Endothelial cell of umbilical vein (primary cell): ENCODE measurements at regions not wholly inside any gene's neighbourhood (a gene's known extent, or its start where the extent isn't known, plus 50 kb on each side); places are given as distances from the start of the nearest gene placed in this dataset.

Source experiments
- EZH2 ChIP-seq: IDR thresholded peaks from 2 replicates; pipeline ENCODE4 v1.6.1; 2012; ENCODE audit warnings: borderline replicate concordance, low read depth, mild to moderate bottlenecking, moderate library complexity, low read length, inconsistent platforms; ENCODE audit not compliant: severe bottlenecking
- FOS ChIP-seq: IDR thresholded peaks from 2 replicates; pipeline ENCODE4 v1.6.1; 2011; ENCODE audit warnings: mild to moderate bottlenecking, low read length, moderate library complexity, borderline replicate concordance; ENCODE audit not compliant: insufficient read depth
- GATA2 ChIP-seq: IDR thresholded peaks from 2 replicates; pipeline ENCODE4 v1.7.0; 2011; ENCODE audit warnings: low read depth, mild to moderate bottlenecking, moderate library complexity, mixed read lengths, low read length; ENCODE audit not compliant: insufficient read length, insufficient read depth
- JUN ChIP-seq: IDR thresholded peaks from 2 replicates; pipeline ENCODE4 v1.6.1; 2011; ENCODE audit warnings: borderline replicate concordance, low read depth; ENCODE audit not compliant: insufficient read length, insufficient read depth
- MYC ChIP-seq: IDR thresholded peaks from one replicate; pipeline ENCODE4 v1.6.1; 2011; ENCODE audit warnings: mild to moderate bottlenecking, low read depth, low read length
- POLR2A ChIP-seq: IDR thresholded peaks from 2 replicates; pipeline ENCODE4 v1.6.1; 2012; ENCODE audit warnings: low read depth, mild to moderate bottlenecking, control low read depth, low read length
- POLR2AphosphoS5 ChIP-seq: IDR thresholded peaks from 2 replicates; pipeline ENCODE4 v1.6.1; 2012; ENCODE audit warnings: low read depth, mild to moderate bottlenecking, control low read depth, low read length, moderate library complexity; ENCODE audit not compliant: insufficient read depth
- TF ChIP-seq, protein P1 (sequence below), 2 donors: IDR thresholded peaks; 1 replicate in 1 of 2; 2 replicates in 1 of 2; pipeline ENCODE4 v1.5.1; 2011; ENCODE audit warnings: low read length in 2 of 2, mild to moderate bottlenecking in 2 of 2, moderate library complexity in 2 of 2, control low read depth in 1 of 2, inconsistent platforms in 1 of 2, low read depth in 1 of 2; ENCODE audit not compliant: insufficient read depth in 1 of 2; ENCODE audit errors: extremely low read depth in 1 of 2
- TF ChIP-seq, protein P2 (sequence below): IDR thresholded peaks from 2 replicates; pipeline ENCODE4 v1.6.1; 2011; ENCODE audit not compliant: insufficient read depth, insufficient read length

DNA sequence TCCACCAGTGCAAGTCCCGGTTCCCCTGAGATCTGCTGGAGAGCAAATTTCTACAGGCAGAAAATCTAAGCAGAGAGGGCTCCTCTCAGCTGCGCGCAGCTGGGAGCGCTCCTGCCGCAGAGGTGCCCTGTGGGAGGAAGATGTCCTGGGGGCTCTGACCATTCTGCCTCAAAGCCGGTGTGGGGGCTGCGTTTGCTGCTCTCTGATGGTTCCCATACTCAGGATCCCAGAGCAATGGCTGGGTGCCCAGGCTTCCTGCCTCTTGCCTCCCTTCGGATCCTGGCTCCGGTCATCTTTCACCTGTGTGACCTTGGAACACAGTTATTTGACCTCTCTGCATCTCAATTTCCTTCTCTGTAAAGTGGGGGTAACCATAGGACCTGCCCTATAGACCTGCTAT lies 434.2 kb downstream of the ZNF521 start:
- no peak for TF ChIP-seq POLR2A
- TF ChIP-seq, protein P1, sequence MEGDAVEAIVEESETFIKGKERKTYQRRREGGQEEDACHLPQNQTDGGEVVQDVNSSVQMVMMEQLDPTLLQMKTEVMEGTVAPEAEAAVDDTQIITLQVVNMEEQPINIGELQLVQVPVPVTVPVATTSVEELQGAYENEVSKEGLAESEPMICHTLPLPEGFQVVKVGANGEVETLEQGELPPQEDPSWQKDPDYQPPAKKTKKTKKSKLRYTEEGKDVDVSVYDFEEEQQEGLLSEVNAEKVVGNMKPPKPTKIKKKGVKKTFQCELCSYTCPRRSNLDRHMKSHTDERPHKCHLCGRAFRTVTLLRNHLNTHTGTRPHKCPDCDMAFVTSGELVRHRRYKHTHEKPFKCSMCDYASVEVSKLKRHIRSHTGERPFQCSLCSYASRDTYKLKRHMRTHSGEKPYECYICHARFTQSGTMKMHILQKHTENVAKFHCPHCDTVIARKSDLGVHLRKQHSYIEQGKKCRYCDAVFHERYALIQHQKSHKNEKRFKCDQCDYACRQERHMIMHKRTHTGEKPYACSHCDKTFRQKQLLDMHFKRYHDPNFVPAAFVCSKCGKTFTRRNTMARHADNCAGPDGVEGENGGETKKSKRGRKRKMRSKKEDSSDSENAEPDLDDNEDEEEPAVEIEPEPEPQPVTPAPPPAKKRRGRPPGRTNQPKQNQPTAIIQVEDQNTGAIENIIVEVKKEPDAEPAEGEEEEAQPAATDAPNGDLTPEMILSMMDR (IDR thresholded peaks at IDR 0.05; ENCODE audit: extremely low read depth in 1 of 2, insufficient read depth in 1 of 2, low read depth in 1 of 2, low read length in 2 of 2): no peak
- TF ChIP-seq POLR2AphosphoS5: no peak
- TF ChIP-seq EZH2: no peak
- TF ChIP-seq, protein P2, sequence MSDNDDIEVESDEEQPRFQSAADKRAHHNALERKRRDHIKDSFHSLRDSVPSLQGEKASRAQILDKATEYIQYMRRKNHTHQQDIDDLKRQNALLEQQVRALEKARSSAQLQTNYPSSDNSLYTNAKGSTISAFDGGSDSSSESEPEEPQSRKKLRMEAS: no peak
- TF ChIP-seq JUN: no peak
- no peak for TF ChIP-seq FOS
- TF ChIP-seq MYC: no peak
- no peak for TF ChIP-seq GATA2
